IMR-90 (cell line): ENCODE measurements at regions not wholly inside any gene's neighbourhood (a gene's known extent, or its start where the extent isn't known, plus 50 kb on each side); places are given as distances from the start of the nearest gene placed in this dataset.

Source experiments
- ATAC-seq: fragments of 200-7000 bp; cut with Tn5 transposase; 2 replicates; pipeline ENCODE4 v1.9.1; 2020; ENCODE audit warnings: low read depth, mild to moderate bottlenecking, moderate library complexity
- BruUV-seq: library from RNA; stranded (reverse); fragments of 400-500 nt; replicated peaks from 2 replicates; lab custom pipeline; 2021; lab: Mats Ljungman, UMichigan
- CTCF ChIA-PET: fragments of 300-600 bp; formaldehyde crosslinking; extraction: SDS; loops from one replicate; lab custom pipeline; 2021; ENCODE audit warnings: antibody characterized with exemption; lab: Yijun Ruan, JAX
- POLR2A ChIA-PET: fragments of 300-600 bp; sonication (Branson Sonifier 250); formaldehyde crosslinking; loops from one replicate; lab custom pipeline; 2022; ENCODE audit warnings: antibody characterized with exemption; ENCODE audit not compliant: unreplicated experiment; lab: Charles Lee
- DNase-seq: peaks from one replicate; pipeline ENCODE4 v3.0.0; 2013
- H2AFZ ChIP-seq: replicated peaks from 2 replicates; pipeline ENCODE3; 2013; ENCODE audit warnings: low read length, mild to moderate bottlenecking; ENCODE audit not compliant: poor library complexity
- H2AK5ac ChIP-seq: 2 replicates; pipeline ENCODE4 v1.6.1; 2013; ENCODE audit warnings: low read depth, low read length, inconsistent platforms
- H2AK9ac ChIP-seq: replicated peaks from 2 replicates; pipeline ENCODE3; 2013; ENCODE audit warnings: mild to moderate bottlenecking, low read depth, low read length, moderate library complexity; ENCODE audit not compliant: poor library complexity
- H2BK120ac ChIP-seq: 2 replicates; pipeline ENCODE4 v1.6.1; 2013; ENCODE audit warnings: low read depth, low read length, inconsistent platforms
- H2BK15ac ChIP-seq: 3 replicates; pipeline ENCODE4 v1.6.1; 2013; ENCODE audit warnings: low read depth, low read length, inconsistent platforms
- H2BK20ac ChIP-seq: 2 replicates; pipeline ENCODE4 v1.6.1; 2013; ENCODE audit warnings: low read depth, mild to moderate bottlenecking, inconsistent platforms, low read length, moderate library complexity
- H2BK5ac ChIP-seq: 2 replicates; pipeline ENCODE4 v1.6.1; 2013; ENCODE audit warnings: mild to moderate bottlenecking, low read depth, low read length, inconsistent platforms; ENCODE audit not compliant: poor library complexity, severe bottlenecking
- H3K14ac ChIP-seq: replicated peaks from 2 replicates; pipeline ENCODE4 v1.6.1; 2013; ENCODE audit warnings: low read depth, low read length, inconsistent platforms
- H3K18ac ChIP-seq: 2 replicates; pipeline ENCODE4 v1.6.1; 2013; ENCODE audit warnings: low read depth, low read length, control low read depth
- H3K23ac ChIP-seq: 2 replicates; pipeline ENCODE4 v1.6.1; 2013; ENCODE audit warnings: low read depth, low read length, inconsistent platforms
- H3K27ac ChIP-seq: 2 replicates; pipeline ENCODE4 v1.5.1; 2013; ENCODE audit warnings: mild to moderate bottlenecking, control low read depth, low read length; ENCODE audit not compliant: insufficient read depth
- H3K27me3 ChIP-seq: 2 replicates; pipeline ENCODE4 v1.6.1; 2013; ENCODE audit warnings: low read length; ENCODE audit not compliant: control insufficient read depth, insufficient read depth
- H3K36me3 ChIP-seq: 2 replicates; pipeline ENCODE4 v1.6.1; 2013; ENCODE audit warnings: low read length, mixed read lengths; ENCODE audit not compliant: control insufficient read depth, insufficient read depth
- H3K4ac ChIP-seq: 2 replicates; pipeline ENCODE4 v1.6.1; 2013; ENCODE audit warnings: low read depth, low read length, inconsistent platforms
- H3K4me1 ChIP-seq: 2 replicates; pipeline ENCODE4 v1.6.1; 2013; ENCODE audit warnings: low read length, mixed read lengths; ENCODE audit not compliant: control insufficient read depth, insufficient read depth
- H3K4me2 ChIP-seq: 2 replicates; pipeline ENCODE4 v1.6.1; 2013; ENCODE audit warnings: low read depth, mild to moderate bottlenecking, control low read depth, low read length, moderate library complexity
- H3K4me3 ChIP-seq: 2 replicates; pipeline ENCODE4 v1.5.1; 2013; ENCODE audit warnings: low read depth, mild to moderate bottlenecking, control low read depth, low read length, moderate library complexity; ENCODE audit not compliant: insufficient read depth
- H3K56ac ChIP-seq: 2 replicates; pipeline ENCODE4 v1.6.1; 2013; ENCODE audit warnings: low read length, inconsistent platforms; ENCODE audit not compliant: insufficient read depth; ENCODE audit errors: extremely low read depth
- H3K79me1 ChIP-seq, 2 experiments: 2 replicates each; pipeline ENCODE4 v1.6.1; 2013; ENCODE audit warnings: low read length in 2 of 2, inconsistent platforms in 1 of 2, low read depth in 1 of 2
- H3K9ac ChIP-seq: 2 replicates; pipeline ENCODE4 v1.6.1; 2013; ENCODE audit warnings: low read depth, low read length, control low read depth
- H3K9me1 ChIP-seq: 2 replicates; pipeline ENCODE4 v1.6.1; 2013; ENCODE audit warnings: low read length, inconsistent platforms; ENCODE audit not compliant: insufficient read depth
- H3K9me3 ChIP-seq: 2 replicates; pipeline ENCODE4 v1.6.1; 2013; ENCODE audit warnings: low read length; ENCODE audit not compliant: control insufficient read depth, insufficient read depth
- H4K20me1 ChIP-seq: 2 replicates; pipeline ENCODE4 v1.6.1; 2013; ENCODE audit warnings: low read length, inconsistent platforms; ENCODE audit not compliant: insufficient read depth
- H4K5ac ChIP-seq: 2 replicates; pipeline ENCODE4 v1.6.1; 2013; ENCODE audit warnings: mild to moderate bottlenecking, low read depth, low read length, control low read depth
- H4K8ac ChIP-seq, 2 experiments: 2 replicates each; pipeline ENCODE4 v1.6.1; 2013; ENCODE audit warnings: low read depth in 2 of 2, low read length in 2 of 2, control low read depth in 1 of 2, inconsistent platforms in 1 of 2
- H4K91ac ChIP-seq: 2 replicates; pipeline ENCODE4 v1.6.1; 2013; ENCODE audit warnings: low read depth, low read length, inconsistent platforms; ENCODE audit not compliant: insufficient read depth
- MAFK ChIP-seq: IDR thresholded peaks from 2 replicates; pipeline ENCODE4 v1.6.1; 2012; ENCODE audit warnings: low read depth, low read length, improper control_type of control experiment
- MXI1 ChIP-seq: IDR thresholded peaks from 2 replicates; pipeline ENCODE4 v1.6.1; 2012; ENCODE audit warnings: low read depth, mild to moderate bottlenecking, low read length, moderate library complexity, borderline replicate concordance
- POLR2A ChIP-seq: IDR thresholded peaks from 2 replicates; pipeline ENCODE4 v1.6.1; 2012; ENCODE audit warnings: mild to moderate bottlenecking, low read depth, low read length
- RCOR1 ChIP-seq: IDR thresholded peaks from 2 replicates; pipeline ENCODE4 v1.6.1; 2012; ENCODE audit warnings: mild to moderate bottlenecking, low read length, improper control_type of control experiment; ENCODE audit not compliant: insufficient replicate concordance
- dilution Hi-C: fragments of 300-500 bp; cut with HindIII; formaldehyde crosslinking; loops from one replicate; pipeline ENCODE4 v1.14.3; 2018; ENCODE audit warnings: low sequenced_read_pairs; ENCODE audit not compliant: unreplicated experiment
- in situ Hi-C: fragments of 300-500 bp; cut with MboI; formaldehyde crosslinking; loops from 3 replicates; pipeline ENCODE4 v1.14.3; 2019; ENCODE audit warnings: low sequenced_read_pairs, inconsistent platforms, mixed read lengths
- intact Hi-C: fragments of 100-400 bp; cut with micrococcal nuclease; formaldehyde crosslinking; loops from 2 replicates; pipeline ENCODE4 v1.10.0; 2022

DNA sequence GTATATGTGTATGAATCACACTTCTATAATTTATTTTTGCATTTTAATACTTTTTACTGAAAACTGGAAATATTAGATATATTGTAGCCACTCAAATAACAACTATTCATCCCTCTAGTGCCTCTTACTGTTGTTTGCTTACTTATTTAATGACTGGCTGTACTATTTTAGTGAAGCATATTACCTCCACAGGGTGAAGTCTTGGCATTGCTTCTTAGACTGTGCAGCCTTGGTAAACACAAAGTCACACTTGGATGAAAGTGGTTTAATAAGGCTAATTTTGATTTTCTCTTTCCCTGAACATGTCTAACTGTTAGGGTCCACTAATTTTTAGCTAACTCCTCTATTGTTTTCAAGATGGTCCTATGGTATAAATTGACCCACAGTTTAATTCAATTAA is 1043.2 kb upstream of the ADGRB3 start:
- H2AFZ ChIP-seq = no peak overlapping the region
- H2AK9ac ChIP-seq = no peak overlapping the region
- H3K9me1 ChIP-seq = no peaks in the 10 kb centered on the region
- no peak overlapping the region for H3K56ac ChIP-seq
- no peaks in the 10 kb centered on the region for H3K27me3 ChIP-seq
- ATAC-seq (no peak), DNase-seq (no peak)
- no peaks in the 10 kb centered on the region for H3K36me3 ChIP-seq
- H4K91ac ChIP-seq = no peak overlapping the region
- ChIA-PET POLR2A (no interaction called here), CTCF (no interaction called here)
- H2BK120ac ChIP-seq = no peak overlapping the region
- H3K4me1 ChIP-seq = no peaks in the 10 kb centered on the region
- no peak overlapping the region for H3K18ac ChIP-seq
- no peaks in the 10 kb centered on the region for H4K20me1 ChIP-seq
- H2BK20ac ChIP-seq = no peak overlapping the region
- H3K4me2 ChIP-seq = no peak overlapping the region
- no peak overlapping the region for H3K14ac ChIP-seq
- H3K9ac ChIP-seq = no peak overlapping the region
- TF ChIP-seq MAFK (no peak), RCOR1 (no peak), MXI1 (no peak), POLR2A (no peak)
- no peak overlapping the region for H3K4me3 ChIP-seq
- no peak overlapping the region for H2BK5ac ChIP-seq
- no peak overlapping the region for H4K5ac ChIP-seq
- H2AK5ac ChIP-seq = no peak overlapping the region
- H2BK15ac ChIP-seq = no peak overlapping the region
- H3K79me1 ChIP-seq = no peaks in the 10 kb centered on the region
- H3K4ac ChIP-seq = no peak overlapping the region
- 0 out of 2 replicates have a peak, but pooled peaks cover 3% of the 10 kb centered on the region for H3K9me3 ChIP-seq
- intact Hi-C loops = no loop called here
- dilution Hi-C loops = no loop called here
- no TSS peak for BruUV-seq
- H4K8ac ChIP-seq = no peak overlapping the region
- no peak overlapping the region for H3K23ac ChIP-seq
- in situ Hi-C loops = no loop called here
- no peak overlapping the region for H3K27ac ChIP-seq
